GM21619 (cell line): ENCODE measurements at regions not wholly inside any gene's neighbourhood (a gene's known extent, or its start where the extent isn't known, plus 50 kb on each side); places are given as distances from the start of the nearest gene placed in this dataset.

Source experiments
- ATAC-seq: cut with Tn5 transposase; IDR thresholded peaks from one replicate; pipeline ENCODE4 v1.9.1; 2021; ENCODE audit not compliant: unreplicated experiment

GRCh38 chrX:10047133-10047532 is 80.0 kb downstream of the CLDN34 start:
- no peak for ATAC-seq

DNA sequence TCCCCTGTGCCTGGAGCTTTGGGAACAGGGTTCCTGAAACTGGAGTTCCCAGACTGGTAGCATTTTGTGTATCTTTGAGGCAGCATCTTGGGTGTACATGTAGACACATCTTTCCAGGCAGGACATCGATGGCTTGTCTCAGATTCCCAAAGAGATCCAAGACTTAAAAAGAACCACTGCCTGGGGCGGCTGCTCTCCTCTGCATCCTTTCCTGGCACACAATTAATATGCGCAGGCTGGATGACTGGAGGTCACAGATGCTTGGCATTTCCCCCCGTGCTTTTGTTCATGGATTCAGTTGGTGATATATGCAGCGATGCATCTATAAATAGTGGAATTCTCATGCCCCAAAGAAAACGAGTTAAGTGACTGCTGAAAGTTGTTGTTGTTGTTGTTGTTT is 80.5 kb downstream of the CLDN34 start:
- no peak for ATAC-seq

DNA sequence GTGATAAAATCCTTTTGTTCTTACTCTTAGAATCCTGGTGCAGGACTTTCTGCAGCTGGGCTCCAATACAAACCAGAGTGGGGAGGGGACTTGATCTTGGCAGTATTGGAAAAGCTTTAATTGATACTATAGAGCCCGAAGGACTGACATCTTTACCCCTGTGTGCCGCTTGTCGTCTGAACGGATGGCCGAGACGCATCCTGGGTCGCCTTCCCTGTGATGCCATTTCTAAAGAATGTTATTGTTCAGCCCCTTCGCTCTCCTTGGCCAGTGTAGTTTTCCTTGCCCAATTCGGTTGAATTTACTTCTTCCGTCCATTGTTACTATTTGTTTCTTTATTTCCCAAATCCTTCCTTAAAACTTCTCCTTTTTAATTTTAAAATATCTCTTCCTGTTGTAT is 80.9 kb downstream of the CLDN34 start:
- ATAC-seq = no peak

- no peak for ATAC-seq
Measured at GRCh38 chrX:10048707-10049106, 81.5 kb downstream of the CLDN34 start.

DNA sequence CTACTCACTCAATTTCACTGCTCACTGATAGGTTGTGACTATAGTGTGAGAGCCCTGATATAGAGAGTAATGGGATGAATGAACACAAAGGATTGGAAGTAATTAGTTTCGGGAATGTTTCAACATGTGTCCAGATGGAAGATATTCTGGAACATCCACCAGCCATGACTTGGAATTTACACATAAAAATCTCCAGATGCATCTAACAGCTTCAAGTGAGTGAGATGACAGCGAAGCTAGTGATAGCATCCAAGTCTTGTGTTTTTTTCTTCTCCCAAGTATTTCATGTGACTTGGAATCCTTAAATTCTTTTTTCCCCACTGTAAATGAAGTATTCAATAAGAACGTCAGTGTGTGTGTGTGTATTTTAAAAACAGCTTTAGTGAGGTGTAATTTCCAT is 82.1 kb downstream of the CLDN34 start:
- ATAC-seq = no peak

- ATAC-seq = no peak
Measured at GRCh38 chrX:10050481-10050880, 83.3 kb downstream of the CLDN34 start.

DNA sequence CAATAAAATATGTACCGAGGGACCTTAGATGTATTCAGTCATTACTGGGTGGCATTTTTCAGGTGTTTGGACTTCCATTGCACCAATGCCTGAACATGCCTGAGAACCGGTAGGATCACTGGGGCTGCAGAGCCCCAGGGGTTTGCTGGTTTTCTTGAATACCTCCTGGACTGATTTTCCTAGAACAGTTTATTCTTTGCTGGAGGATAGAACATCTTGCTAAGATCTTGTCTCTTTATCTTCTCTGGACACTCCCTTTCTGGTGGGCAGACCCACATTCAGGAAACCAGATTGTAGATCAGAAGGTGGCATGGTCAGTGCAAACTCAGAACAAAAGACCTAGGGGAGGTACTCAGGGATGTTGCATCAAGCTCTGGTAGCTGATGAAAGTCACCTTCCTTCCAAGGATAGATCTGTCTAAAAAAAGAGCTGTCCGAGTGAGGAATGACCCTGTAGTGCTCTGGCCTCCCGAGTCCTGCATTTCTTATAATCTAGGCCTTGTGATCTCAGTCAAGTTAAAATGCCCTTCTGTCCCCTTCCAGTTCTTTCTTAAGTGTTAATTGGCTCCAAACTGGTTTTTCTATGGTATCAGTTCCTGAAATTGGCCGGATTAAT is 84.8 kb downstream of the CLDN34 start:
- ATAC-seq = no peak

DNA sequence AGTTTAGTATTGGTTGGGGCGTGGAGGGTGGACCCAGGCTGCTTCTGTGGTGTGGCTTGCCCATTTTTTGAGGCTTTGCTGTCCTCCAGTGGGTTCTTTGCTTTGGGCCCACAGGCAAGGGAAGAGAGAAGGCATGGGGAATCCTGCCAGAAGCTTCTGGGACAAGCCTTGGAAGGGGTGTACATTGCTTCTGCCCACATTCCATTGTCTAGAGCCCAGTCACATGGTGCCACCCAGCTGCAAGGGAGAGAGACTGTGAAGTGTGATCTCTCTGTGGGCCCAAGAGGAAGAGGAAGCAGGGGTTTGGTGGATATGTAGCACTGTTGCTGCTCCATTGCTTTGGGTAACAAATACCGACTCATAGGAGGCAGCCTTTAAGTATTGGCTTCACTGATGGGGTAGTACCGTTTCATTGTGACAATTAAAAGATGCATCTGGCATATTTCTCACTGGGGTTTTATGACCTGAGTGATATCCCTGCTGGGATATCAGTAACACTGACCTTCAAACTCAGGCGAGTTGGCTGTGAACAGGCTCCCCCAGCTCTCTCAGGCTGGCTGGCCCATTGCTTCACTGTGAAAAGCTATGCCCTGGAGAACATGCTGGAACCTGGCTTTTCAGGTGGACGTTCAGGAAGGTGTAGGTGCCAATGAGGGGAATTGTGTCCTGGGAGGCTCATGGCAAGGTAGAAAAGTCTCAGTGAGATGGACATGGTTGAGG is 85.9 kb downstream of the CLDN34 start:
- no peak for ATAC-seq

- no peak for ATAC-seq
Measured at GRCh38 chrX:10054396-10054795, 87.2 kb downstream of the CLDN34 start.

DNA sequence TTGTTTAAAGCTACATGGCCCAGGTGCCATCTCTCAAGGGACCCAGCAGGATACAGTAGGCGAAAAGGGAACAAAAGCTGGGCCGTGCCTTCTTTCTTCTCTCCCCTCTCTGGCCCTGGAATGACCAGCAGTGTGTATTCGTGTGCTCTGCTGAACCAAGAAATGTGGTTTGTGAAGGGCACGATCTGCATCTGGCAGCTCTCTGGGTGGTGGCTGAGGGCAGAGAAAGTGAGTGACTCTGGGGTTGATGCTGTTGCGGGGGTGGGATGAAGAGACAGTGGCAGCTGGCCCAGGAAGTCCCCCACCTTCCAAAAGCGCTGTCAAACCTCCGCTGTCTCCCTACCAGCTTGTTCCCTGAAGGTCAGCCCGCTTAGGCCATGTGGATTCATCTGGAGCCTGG is 88.3 kb downstream of the CLDN34 start:
- ATAC-seq = no peak

DNA sequence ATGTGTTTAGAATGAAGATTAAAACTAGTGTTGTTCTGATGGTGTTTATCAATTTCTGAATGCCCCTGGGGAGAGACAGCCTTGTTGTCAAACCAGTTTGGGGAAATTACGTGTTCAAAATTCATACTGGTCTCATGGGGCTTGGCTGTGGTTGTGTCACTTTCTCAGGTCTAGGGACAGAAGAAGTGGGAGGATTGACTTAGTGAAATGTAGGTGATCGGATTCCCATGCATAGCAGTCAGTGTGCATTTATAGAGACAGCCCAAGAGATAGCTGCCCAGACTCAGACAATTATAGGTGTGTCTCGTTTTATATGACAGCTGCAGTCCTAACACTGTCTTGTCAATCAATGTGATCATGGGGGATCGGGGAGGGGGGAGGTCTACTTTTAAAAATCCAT is 94.4 kb upstream of the CLCN4 start:
- peak; percentile 56 for ATAC-seq

DNA sequence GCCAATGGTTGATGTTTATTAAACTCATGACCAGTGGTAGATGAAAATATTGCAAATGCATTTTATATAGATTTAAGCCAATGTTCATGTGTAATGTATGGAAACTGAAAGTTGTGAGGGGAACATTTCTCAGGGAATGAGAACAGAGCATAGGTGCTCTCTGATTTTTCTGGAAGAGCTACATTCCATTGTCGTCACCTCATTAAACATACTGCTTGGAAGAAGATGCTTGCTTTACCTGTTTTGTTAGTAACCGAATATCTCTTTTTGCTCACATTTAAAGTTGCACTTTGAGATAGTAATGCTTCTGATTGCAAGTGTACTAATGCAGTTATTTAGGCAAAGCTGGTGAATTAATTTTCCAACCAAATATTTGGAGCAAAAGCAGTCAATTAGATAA is 93.8 kb upstream of the CLCN4 start:
- no peak for ATAC-seq

DNA sequence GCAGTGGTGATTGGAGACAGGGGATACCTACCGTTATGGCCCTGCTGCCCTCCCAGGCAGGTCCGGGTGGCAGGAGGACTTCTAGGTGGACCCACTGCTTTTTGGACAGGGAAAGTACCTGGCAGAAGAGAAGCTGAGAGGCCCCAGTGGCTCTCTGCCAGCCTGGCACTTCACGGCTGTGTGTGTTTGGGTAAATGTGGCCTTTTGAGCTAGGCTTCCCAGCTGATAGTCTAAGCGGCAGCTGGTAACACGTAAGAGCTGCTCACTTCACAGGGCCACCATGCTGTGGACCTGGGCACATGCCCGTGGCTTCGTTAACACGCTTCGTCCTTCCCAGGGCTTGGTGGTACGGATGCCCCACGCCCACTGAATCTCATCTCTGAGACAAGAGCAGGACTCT is 92.0 kb upstream of the CLCN4 start:
- no peak for ATAC-seq

DNA sequence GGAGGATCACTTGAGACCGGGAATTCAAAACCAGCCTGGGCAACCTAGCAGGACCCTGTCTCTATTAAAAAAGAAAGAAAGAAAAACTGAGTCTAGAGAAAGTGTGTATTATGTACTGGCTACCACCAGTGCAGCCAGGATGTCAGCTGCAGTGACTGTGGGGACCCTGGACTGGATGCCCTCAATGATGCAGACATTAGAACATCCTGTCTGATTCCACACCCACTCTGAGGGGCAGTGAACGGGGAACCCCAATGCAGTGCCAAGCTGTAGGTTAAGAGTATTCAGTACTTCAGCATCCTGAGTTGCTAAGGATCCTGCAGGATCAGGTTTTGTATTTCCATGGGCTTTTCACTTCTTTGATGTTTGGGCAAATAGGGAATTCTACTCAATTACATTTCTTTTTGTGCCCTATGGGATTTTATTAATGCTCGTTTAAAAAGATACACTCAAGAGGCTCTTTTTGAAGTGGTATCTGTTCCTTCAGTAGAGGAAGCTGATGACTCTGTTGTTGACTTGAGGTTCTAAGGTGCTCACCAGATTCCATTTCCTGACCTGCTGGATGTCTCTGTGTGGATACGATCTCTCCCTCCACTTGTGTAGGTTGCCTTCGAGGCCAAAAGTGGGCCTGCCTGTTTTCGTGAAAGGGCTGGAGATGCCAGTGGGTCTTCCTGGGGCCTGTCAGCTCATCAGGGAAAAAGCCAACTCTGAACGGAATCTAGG is 85.9 kb upstream of the CLCN4 start:
- ATAC-seq = no peak

DNA sequence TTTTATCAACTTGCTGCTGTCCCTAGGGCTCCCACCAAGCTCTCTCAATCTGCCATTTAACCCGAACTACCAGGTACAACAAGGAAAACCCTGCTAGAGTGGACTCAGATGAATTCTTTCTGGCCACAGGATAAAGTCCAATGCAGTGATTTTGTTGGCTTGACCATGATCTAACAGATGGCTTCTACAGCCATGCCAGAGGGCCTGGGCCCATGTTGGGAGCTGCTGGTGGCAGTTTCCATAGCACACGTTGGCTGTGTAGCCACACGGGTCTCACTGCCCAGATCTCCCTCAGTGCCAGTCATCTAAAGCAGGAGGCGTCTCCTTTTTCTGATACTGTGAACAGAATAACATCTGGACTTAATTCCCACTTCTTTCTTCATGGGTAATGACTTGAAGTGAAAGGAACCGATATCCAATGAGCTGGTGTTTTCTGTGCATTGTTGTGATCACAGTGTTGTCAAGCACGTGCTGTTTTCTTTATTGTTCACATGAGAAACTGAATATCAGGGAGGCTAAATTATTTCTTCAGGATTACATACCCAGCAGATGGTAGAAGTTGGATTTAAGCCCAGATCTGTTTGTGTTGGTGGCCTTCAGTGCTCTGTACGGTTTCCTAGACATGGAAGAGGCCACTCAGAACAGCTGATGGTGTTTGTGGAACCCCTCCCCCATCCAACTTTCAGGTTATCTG is 85.2 kb upstream of the CLCN4 start:
- ATAC-seq = no peak

- ATAC-seq = no peak
Measured at GRCh38 chrX:10072786-10073568, 83.8 kb upstream of the CLCN4 start.

DNA sequence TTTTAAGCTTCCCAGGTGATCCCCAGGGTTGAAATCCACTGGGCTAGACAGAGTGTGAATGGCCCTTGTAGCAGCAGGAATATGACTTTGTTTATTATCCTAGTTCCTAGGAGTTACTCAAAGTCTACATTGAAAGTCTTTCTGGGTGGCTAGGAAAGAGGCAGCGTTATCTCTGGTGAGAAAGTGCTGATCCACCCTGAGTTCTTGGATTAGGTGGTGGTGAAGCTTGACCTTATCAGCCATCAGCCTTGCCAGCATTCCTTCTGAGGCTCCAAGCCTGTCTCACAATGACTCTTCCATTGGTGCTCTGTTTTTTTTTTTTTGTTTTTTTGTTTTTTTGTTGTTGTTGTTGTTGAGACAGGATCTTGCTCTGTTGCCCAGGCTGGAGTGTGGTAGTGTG is 83.1 kb upstream of the CLCN4 start:
- no peak for ATAC-seq

DNA sequence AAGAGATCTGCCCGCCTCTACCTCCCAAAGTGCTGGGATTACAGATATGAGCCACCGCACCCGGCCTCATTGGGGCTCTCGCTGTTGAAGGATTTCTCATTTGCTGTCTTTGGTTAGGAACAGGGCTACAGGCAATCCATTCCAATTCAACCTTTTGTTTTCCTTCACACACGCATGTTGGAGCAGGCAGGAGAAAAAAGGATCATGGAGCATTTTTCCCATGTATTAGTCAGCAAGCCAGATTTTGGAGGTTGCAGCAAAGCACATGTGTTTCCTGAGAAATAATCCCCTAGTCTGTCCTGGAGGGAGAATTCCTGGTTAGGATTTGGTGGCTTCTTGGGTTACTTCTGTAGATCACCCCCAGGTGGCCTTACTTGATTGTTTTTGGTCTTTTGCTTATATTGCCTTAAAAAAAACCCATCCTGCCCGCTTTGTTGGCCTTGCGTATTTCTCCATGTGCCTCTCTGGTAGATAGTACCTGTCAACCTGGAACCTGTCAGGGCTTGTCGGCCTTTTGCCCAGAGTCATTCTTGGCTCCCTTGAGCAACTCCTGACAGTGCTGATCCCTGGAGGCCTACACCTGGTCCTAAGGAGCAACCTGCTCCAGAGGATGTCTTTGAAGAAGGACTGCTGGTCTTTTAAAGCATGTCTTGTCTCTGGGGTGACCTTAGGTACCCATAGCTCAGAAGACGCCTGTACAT is 82.4 kb upstream of the CLCN4 start:
- no peak for ATAC-seq

DNA sequence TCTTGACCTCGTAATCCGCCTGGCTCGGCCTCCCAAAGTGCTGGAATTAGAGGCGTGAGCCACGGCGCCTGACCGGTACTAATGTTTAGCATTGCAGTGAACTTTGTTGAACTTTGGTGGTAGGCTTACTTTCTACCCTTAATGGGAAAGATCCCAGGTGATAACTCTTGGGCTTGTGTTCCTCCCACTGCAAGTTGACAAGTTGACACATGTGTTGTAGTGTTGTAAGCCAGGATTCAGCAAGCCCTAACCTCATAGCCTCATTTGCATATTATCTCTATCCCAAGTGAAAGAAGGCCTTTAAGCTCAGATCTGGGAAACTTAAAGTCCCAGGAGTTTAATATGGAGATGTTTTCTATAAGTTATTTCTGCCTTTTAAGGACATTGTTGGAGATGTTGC is 80.0 kb upstream of the CLCN4 start:
- no peak for ATAC-seq

- ATAC-seq = no peak
Measured at GRCh38 chrX:10077425-10078188, 79.2 kb upstream of the CLCN4 start.
